HAP-1 (cell line): ENCODE measurements at regions not wholly inside any gene's neighbourhood (a gene's known extent, or its start where the extent isn't known, plus 50 kb on each side); places are given as distances from the start of the nearest gene placed in this dataset.
"Not testable (repeated sequence)": the region's sequence is repeated elsewhere in the genome, so short reads cannot be mapped to it uniquely, and the experiment has no call there.

Experiments
- DNase-seq, 2 experiments: peaks; one replicate each; pipeline ENCODE4 v3.0.0-alpha.2; 2016 to 2020; ENCODE audit warnings: low spot score in 2 of 2
- H3K27me3 ChIP-seq: fragments of 250-450 bp; sonication (Bioruptor Pico); 2 replicates; pipeline ENCODE4 v1.5.1; 2020; ENCODE audit warnings: low read depth, mild to moderate bottlenecking, moderate library complexity
- H3K36me3 ChIP-seq: fragments of 250-450 bp; sonication (Bioruptor Pico); replicated peaks from 2 replicates; pipeline ENCODE4 v1.5.1; 2020; ENCODE audit warnings: mild to moderate bottlenecking
- H3K4me1 ChIP-seq: fragments of 250-450 bp; sonication (Bioruptor Pico); 2 replicates; pipeline ENCODE4 v1.5.1; 2020; ENCODE audit warnings: mild to moderate bottlenecking
- H3K4me3 ChIP-seq: fragments of 250-450 bp; sonication (Bioruptor Pico); 2 replicates; pipeline ENCODE4 v1.5.1; 2020; ENCODE audit warnings: mild to moderate bottlenecking, moderate library complexity
- H3K9me3 ChIP-seq: fragments of 250-450 bp; sonication (Bioruptor Pico); 2 replicates; pipeline ENCODE4 v1.5.1; 2020; ENCODE audit warnings: mild to moderate bottlenecking, moderate library complexity
- in situ Hi-C: fragments of 300-500 bp; cut with MboI; formaldehyde crosslinking; loops from 3 replicates; pipeline ENCODE4 v1.14.3; 2020; ENCODE audit warnings: low sequenced_read_pairs, inconsistent platforms, mixed read lengths

DNA sequence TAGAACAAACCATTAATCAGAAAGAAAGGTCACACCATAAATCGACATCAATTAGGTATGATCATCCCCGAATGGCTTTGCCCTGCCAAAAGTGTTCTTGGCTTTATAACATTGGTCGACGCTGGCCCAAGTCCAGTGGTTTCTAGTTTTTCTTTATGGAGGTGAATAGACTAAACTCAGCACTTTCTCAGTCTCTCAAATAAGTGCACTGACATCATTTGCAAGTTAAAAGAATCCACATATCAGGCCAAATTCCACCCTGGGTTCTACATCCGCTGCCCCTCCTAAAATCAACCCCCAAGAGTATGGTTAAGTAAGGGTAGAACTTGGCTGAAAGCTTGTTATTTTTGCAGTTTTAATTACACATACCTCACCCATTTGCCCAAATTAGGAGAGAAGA is 314.3 kb downstream of the C12orf75 start:
- no peak for DNase-seq
- in situ Hi-C loops = no loop called here
- Histone ChIP-seq H3K9me3 (no peaks in the 10 kb centered on the region), H3K4me3 (no peak overlapping the region), H3K36me3 (no peaks in the 10 kb centered on the region), H3K4me1 (no peaks in the 10 kb centered on the region), H3K27me3 (no peaks in the 10 kb centered on the region)

GRCh38 chr12:105654606-105655005 is 324.1 kb downstream of the C12orf75 start:
- Histone ChIP-seq H3K4me3 (no peak overlapping the region), H3K27me3 (no peaks in the 10 kb centered on the region), H3K9me3 (no peaks in the 10 kb centered on the region), H3K4me1 (no peaks in the 10 kb centered on the region), H3K36me3 (no peaks in the 10 kb centered on the region)
- in situ Hi-C loops = loop anchor here (5.0 kb wide), 1 partner anchor 47 kb away; no protein-coding TSS in a partner anchor
- no peak for DNase-seq

DNA sequence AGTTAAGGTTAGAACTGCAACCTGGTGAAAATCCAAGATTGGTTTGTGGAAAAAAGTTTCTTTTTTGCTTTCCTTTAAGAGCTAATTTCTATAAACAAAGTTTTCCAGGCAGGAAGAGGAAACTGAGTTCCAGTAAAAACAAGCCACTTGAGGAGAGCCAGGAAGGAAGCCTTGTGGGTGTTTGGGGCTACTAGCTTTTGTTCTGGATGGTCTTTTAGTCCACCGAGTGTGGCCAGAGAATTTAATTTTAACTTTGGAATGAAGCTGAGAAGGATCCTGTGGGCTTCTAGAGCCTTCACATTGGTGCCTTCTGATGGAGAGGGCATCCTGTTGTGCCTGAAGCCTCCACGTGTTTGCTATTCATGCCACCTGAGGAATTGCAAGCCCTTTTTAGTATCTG is 327.9 kb downstream of the C12orf75 start:
- DNase-seq = no peak
- no peaks in the 10 kb centered on the region for H3K36me3 ChIP-seq
- no peaks in the 10 kb centered on the region for H3K27me3 ChIP-seq
- no peaks in the 10 kb centered on the region for H3K4me1 ChIP-seq
- in situ Hi-C loops = loop anchor here (5.0 kb wide), 1 partner anchor 51 kb away; no protein-coding TSS in a partner anchor
- no peaks in the 10 kb centered on the region; the same call in 1 of the 2 replicates for H3K9me3 ChIP-seq
- H3K4me3 ChIP-seq = no peak overlapping the region

DNA sequence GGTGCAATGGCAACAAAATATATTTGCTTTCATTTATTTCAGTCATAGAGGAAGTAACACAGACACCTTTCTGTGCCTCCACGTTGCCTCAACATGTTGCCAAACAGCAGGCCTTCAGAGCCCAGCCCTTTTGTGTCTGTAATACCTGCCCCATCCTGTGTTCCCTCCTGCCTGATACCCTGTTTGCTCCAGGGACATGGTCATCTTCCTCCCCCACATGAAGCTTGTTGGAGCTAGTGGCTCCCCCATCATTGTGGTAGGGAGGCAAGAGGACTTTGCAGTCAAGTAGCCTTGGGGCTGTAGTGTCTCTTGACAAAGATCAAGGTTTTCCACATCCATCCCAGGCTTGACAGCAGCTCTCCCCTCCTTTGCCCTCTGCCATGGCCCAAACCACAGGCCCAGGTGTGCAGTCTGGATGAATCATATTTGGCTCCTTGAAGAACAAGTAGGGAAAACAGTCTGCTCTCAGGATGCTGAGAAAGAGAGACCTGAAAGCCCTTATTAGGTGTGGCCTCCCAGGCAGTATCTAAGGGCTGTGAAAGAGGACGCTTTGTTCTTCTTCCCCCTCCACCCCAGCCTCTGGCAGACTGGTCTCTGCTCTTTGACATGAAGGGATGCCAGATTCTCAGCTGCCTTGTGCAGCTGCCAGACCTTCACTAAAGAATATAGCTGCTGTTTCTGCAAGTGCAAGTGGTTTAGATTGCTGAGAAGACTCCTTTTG is 329.0 kb downstream of the C12orf75 start:
- Histone ChIP-seq H3K36me3 (no peaks in the 10 kb centered on the region), H3K9me3 (no peaks in the 10 kb centered on the region; the same call in 1 of the 2 replicates), H3K27me3 (no peaks in the 10 kb centered on the region), H3K4me3 (no peak overlapping the region), H3K4me1 (no peaks in the 10 kb centered on the region)
- in situ Hi-C loops = loop anchor here (5.0 kb wide), 1 partner anchor 52 kb away; no protein-coding TSS in a partner anchor
- no peak for DNase-seq

DNA sequence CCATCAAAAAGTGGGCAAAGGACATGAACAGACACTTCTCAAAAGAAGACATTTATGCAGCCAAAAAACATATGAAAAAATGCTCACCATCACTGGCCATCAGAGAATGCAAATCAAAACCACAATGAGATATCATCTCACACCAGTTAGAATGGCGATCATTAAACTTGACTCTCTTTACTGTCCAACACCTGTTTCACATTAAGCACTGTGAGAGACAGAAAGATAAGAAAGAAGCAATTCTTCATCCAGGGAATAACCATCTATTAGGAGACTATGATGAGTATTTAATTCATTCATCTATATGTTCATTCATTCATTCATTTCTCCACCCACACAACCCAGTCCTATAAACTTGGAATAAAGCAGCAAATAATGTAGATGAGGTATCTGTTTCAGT is 334.3 kb downstream of the C12orf75 start:
- H3K9me3 ChIP-seq, H3K4me3 ChIP-seq, H3K27me3 ChIP-seq, H3K4me1 ChIP-seq, in situ Hi-C loops, DNase-seq, H3K36me3 ChIP-seq: not testable (repeated sequence)

DNA sequence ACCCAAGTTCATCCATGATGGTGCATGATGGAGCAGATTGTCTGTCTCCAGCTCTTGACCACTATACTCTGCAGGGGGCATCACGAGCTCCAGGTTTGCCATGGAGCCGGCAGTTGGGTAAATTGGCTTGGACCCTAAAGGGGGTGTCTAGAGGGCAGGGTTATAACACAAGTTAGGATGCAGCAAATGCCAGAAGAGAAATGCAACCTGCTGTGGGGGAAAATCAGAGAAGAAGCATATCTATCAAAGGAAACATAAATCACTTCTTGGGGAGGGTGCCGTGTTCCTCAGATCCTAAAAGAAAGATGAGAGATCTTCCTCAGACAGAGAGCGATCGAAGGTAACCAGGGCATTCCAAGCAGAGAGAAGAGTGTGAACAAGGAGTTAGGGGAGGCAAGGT is 334.9 kb downstream of the C12orf75 start:
- H3K4me1 ChIP-seq = no peaks in the 10 kb centered on the region
- H3K9me3 ChIP-seq = no peaks in the 10 kb centered on the region; the same call in 1 of the 2 replicates
- in situ Hi-C loops = no loop called here
- H3K4me3 ChIP-seq = no peak overlapping the region
- DNase-seq = no peak
- H3K36me3 ChIP-seq = no peaks in the 10 kb centered on the region
- no peaks in the 10 kb centered on the region for H3K27me3 ChIP-seq

DNA sequence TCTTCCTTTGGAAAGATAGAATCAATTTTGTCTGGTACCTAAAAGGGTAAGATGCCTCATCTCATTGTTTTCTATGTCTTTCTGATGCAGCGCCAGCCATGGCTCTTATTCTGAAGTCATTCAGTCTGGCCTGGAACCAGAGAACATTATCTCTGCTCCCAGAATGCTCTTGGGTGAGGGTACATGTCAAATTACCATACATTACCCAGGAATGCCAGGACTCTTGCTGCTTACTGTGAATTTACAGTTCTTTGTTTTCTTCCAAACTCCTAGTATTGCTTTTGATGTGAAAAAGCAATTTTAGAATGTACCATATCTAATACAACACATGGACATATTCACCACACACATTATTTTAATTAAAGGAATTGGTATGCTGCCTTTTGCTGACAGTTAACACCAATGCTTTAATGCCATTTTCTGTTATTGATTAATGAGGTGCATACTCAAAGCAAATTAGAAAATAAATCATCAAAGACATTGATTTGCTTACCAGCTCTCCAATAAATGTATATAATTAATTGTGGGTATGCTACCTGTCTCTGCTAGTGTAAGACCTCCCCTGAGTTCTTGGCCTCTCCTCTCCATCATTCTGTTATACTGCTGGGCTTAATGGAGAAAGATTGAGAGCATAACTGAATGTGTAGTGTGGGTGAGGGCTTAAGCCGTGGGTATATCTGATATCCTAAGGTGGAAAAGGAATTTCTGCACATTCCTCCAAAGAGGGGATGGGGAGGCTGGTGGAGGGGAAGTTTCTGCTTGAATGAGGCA is 337.7 kb downstream of the C12orf75 start:
- Histone ChIP-seq H3K36me3 (no peaks in the 10 kb centered on the region), H3K4me1 (no peaks in the 10 kb centered on the region), H3K4me3 (no peak overlapping the region), H3K9me3 (no peaks in the 10 kb centered on the region; the same call in 1 of the 2 replicates), H3K27me3 (no peaks in the 10 kb centered on the region)
- in situ Hi-C loops = no loop called here
- no peak for DNase-seq

GRCh38 chr12:105670672-105671071 is 340.2 kb downstream of the C12orf75 start:
- Histone ChIP-seq H3K9me3 (no peaks in the 10 kb centered on the region), H3K4me1 (no peaks in the 10 kb centered on the region), H3K27me3 (no peaks in the 10 kb centered on the region), H3K36me3 (no peaks in the 10 kb centered on the region), H3K4me3 (no peak overlapping the region)
- no peak for DNase-seq
- in situ Hi-C loops = no loop called here

DNA sequence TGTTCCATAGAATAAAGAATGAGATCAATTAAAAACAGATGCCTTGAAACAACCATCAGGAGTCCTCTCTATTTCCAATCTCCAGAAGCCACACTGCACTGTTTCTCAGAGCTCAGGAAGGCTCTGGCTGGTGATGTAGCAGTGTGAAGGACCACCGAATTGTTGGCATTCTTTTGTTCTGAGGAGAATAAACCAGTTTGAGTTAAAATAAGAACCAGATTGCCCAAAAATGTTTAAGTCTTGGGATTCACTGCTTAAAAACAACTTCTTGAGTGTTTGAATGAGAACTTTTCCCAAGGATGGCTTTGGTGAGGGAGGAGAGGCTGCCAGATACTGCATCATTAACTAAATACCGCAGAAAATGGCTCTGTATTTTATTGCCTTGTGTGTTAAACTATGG is 341.2 kb downstream of the C12orf75 start:
- Histone ChIP-seq H3K4me1 (no peaks in the 10 kb centered on the region), H3K27me3 (no peaks in the 10 kb centered on the region), H3K36me3 (no peaks in the 10 kb centered on the region), H3K9me3 (no peaks in the 10 kb centered on the region), H3K4me3 (no peak overlapping the region)
- in situ Hi-C loops = no loop called here
- DNase-seq = no peak

- no peak for DNase-seq
- no peaks in the 10 kb centered on the region for H3K27me3 ChIP-seq
- H3K9me3 ChIP-seq = no peaks in the 10 kb centered on the region
- H3K36me3 ChIP-seq = no peaks in the 10 kb centered on the region
- H3K4me1 ChIP-seq = no peaks in the 10 kb centered on the region
- no peak overlapping the region for H3K4me3 ChIP-seq
- in situ Hi-C loops = no loop called here
Measured at GRCh38 chr12:105672121-105672975, 341.9 kb downstream of the C12orf75 start.

DNA sequence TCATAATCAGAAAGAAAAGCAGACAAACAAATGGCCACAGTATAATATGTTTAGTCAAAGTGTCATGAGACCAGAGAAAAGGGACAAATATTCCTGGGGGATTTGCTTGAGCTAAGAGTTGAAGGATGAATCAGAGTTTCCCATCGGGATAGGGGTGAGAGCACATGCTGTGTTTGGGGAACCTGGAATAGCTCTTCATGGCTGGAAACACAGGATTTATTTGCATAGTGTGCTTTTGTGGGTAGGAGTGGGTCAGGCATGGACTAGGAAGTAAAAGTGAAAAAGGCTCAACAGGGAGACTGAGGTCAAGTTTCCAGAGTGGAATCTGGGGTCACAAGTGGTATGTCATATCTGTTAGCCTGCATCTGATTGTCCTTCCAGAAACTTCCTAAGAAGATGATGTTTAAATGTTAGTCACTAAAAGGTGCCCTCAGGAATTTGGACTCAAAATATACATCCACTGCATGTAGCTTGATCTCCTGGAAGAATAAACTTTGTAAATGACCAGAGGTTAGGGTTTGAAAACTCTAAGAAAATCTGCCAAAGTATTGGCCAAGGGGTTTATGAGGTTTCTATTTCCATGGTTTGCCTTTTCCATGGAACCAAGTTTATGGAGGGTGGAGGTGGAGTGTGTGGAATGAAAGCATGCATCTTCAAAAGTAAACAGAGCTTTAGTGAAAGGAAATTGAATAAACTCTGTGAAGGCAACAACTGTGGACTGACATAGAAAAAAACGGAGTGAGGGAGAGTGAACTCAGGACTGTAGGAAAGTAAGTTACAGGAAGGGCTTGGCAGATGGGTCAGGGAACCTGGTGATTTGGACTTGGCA is 344.6 kb downstream of the C12orf75 start:
- no peak for DNase-seq
- Histone ChIP-seq H3K4me3 (no peak overlapping the region), H3K27me3 (no peaks in the 10 kb centered on the region), H3K9me3 (no peaks in the 10 kb centered on the region), H3K36me3 (no peaks in the 10 kb centered on the region), H3K4me1 (no peaks in the 10 kb centered on the region)
- in situ Hi-C loops = no loop called here

- Histone ChIP-seq H3K4me3 (no peak overlapping the region), H3K36me3 (no peaks in the 10 kb centered on the region), H3K4me1 (no peaks in the 10 kb centered on the region), H3K9me3 (no peaks in the 10 kb centered on the region), H3K27me3 (no peaks in the 10 kb centered on the region)
- DNase-seq = no peak
- in situ Hi-C loops = no loop called here
Measured at GRCh38 chr12:105676694-105677093, 346.2 kb downstream of the C12orf75 start.

DNA sequence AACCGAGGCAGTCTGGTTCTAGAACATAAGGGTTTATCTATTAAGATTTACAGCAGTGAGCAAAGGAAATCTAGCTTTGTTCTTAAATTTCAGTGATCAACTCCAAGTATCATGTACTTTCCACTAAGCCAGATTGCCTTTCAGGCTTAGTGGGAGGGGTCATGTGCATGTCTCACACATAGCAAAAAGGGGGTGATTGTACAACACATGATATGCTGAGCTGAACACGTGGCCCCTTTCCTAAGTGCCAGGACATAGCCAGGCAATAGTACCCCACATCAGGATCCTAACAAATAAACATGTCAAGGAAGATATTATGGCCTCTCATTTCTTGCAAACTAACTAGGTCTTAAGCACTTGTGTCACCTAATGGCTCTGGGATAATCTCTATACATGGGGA is 347.2 kb downstream of the C12orf75 start:
- Histone ChIP-seq H3K4me3 (no peak overlapping the region), H3K36me3 (no peaks in the 10 kb centered on the region), H3K4me1 (no peaks in the 10 kb centered on the region), H3K27me3 (no peaks in the 10 kb centered on the region), H3K9me3 (no peaks in the 10 kb centered on the region)
- no peak for DNase-seq
- in situ Hi-C loops = no loop called here
